GM18951 (cell line): ENCODE measurements at regions not wholly inside any gene's neighbourhood (a gene's known extent, or its start where the extent isn't known, plus 50 kb on each side); places are given as distances from the start of the nearest gene placed in this dataset.
"Not testable (repeated sequence)": the region's sequence is repeated elsewhere in the genome, so short reads cannot be mapped to it uniquely, and the experiment has no call there.

Experiments used
- POLR2A ChIP-seq: IDR thresholded peaks from 4 replicates; pipeline ENCODE4 v1.6.1; 2011; ENCODE audit warnings: mild to moderate bottlenecking; ENCODE audit not compliant: insufficient read length, insufficient read depth; ENCODE audit errors: extremely low read depth
- in situ Hi-C: fragments of 300-500 bp; cut with MboI; formaldehyde crosslinking; loops from one replicate; pipeline ENCODE4 v1.12.0; 2022; ENCODE audit warnings: low sequenced_read_pairs, mixed read lengths, inconsistent platforms; ENCODE audit not compliant: unreplicated experiment

GRCh38 chr10:8283986-8284385 lies 229.5 kb downstream of the GATA3 start:
- no peak for TF ChIP-seq POLR2A
- in situ Hi-C loops: no loop called here

GRCh38 chr10:8285970-8286369 lies 231.5 kb downstream of the GATA3 start:
- in situ Hi-C loops: not testable (repeated sequence)

- no peak for TF ChIP-seq POLR2A
- in situ Hi-C loops: no loop called here
These were observed 234.1 kb downstream of the GATA3 start for GRCh38 chr10:8288600-8288999.

GRCh38 chr10:8289186-8289924 lies 234.9 kb downstream of the GATA3 start:
- no peak for TF ChIP-seq POLR2A
- in situ Hi-C loops: no loop called here

GRCh38 chr10:8294779-8295178 lies 240.3 kb downstream of the GATA3 start:
- TF ChIP-seq POLR2A: no peak
- in situ Hi-C loops: no loop called here

GRCh38 chr10:8295311-8295710 lies 240.8 kb downstream of the GATA3 start:
- in situ Hi-C loops: no loop called here
- no peak for TF ChIP-seq POLR2A

GRCh38 chr10:8296090-8296733 lies 241.7 kb downstream of the GATA3 start:
- in situ Hi-C loops: no loop called here
- TF ChIP-seq POLR2A: no peak

GRCh38 chr10:8296734-8297101 lies 242.2 kb downstream of the GATA3 start:
- TF ChIP-seq POLR2A: no peak
- in situ Hi-C loops: no loop called here

- in situ Hi-C loops: no loop called here
- TF ChIP-seq POLR2A: no peak
These were observed 242.6 kb downstream of the GATA3 start for GRCh38 chr10:8297107-8297506.

- TF ChIP-seq POLR2A: no peak
- in situ Hi-C loops: no loop called here
These were observed 243.5 kb downstream of the GATA3 start for GRCh38 chr10:8297959-8298358.

GRCh38 chr10:8298896-8299570 lies 244.5 kb downstream of the GATA3 start:
- TF ChIP-seq POLR2A: no peak
- in situ Hi-C loops: no loop called here

GRCh38 chr10:8300925-8301324 lies 246.4 kb downstream of the GATA3 start:
- in situ Hi-C loops: no loop called here
- TF ChIP-seq POLR2A: no peak

- TF ChIP-seq POLR2A: no peak
- in situ Hi-C loops: no loop called here
These were observed 246.8 kb downstream of the GATA3 start for GRCh38 chr10:8301333-8301732.

GRCh38 chr10:8301831-8302230 lies 247.3 kb downstream of the GATA3 start:
- in situ Hi-C loops: no loop called here
- no peak for TF ChIP-seq POLR2A
